ENCODE measurements at regions not wholly inside any gene's neighbourhood (a gene's known extent, or its start where the extent isn't known, plus 50 kb on each side); places are given as distances from the start of the nearest gene placed in this dataset.

- TF ChIP-seq CTCF (IDR thresholded peaks at IDR 0.05): no peak
- no peak for TF ChIP-seq POLR2A (IDR thresholded peaks at IDR 0.05)
- TF ChIP-seq POLR2AphosphoS5 (IDR thresholded peaks at IDR 0.05): no peak
Measured at GRCh38 chr3:31196261-31196660, 301.8 kb upstream of the GADL1 start.

All from breast epithelium (tissue), 3 donors.